Lower lobe of right lung (tissue), 2 donors: ENCODE measurements at regions not wholly inside any gene's neighbourhood (a gene's known extent, or its start where the extent isn't known, plus 50 kb on each side); places are given as distances from the start of the nearest gene placed in this dataset.

Experiments
- ATAC-seq, 2 donors: fragments of 200-7000 bp; cut with Tn5 transposase; one replicate each; pipeline ENCODE4 v1.9.1; 2020 to 2022; ENCODE audit warnings: mild to moderate bottlenecking in 2 of 2, moderate library complexity in 2 of 2
- DNase-seq: peaks from one replicate; pipeline ENCODE4 v3.0.0-alpha.2; 2020
- H3K27ac ChIP-seq: fragments of 200-600 bp; one replicate; pipeline ENCODE4 v1.8.0; 2022
- H3K27me3 ChIP-seq: fragments of 200-600 bp; one replicate; pipeline ENCODE4 v1.8.0; 2022; ENCODE audit warnings: low read depth
- H3K36me3 ChIP-seq: fragments of 200-600 bp; one replicate; pipeline ENCODE4 v1.8.0; 2022; ENCODE audit warnings: mild to moderate bottlenecking
- H3K4me1 ChIP-seq: fragments of 200-600 bp; one replicate; pipeline ENCODE4 v1.8.0; 2022
- H3K4me3 ChIP-seq: fragments of 200-600 bp; one replicate; pipeline ENCODE4 v1.8.0; 2022; ENCODE audit warnings: mild to moderate bottlenecking
- H3K9me3 ChIP-seq: fragments of 200-600 bp; one replicate; pipeline ENCODE4 v1.8.0; 2022
- CTCF ChIP-seq: fragments of 200-600 bp; IDR thresholded peaks from one replicate; pipeline ENCODE4 v1.8.0; 2022; ENCODE audit warnings: antibody characterized with exemption, mild to moderate bottlenecking
- intact Hi-C: fragments of 100-400 bp; cut with DNase I; formaldehyde crosslinking; loops from one replicate; pipeline ENCODE4 v1.11.0; 2022
- donor health status: DM: no; HTN: yes; CAD: no; lungs with severe emphysema.

DNA sequence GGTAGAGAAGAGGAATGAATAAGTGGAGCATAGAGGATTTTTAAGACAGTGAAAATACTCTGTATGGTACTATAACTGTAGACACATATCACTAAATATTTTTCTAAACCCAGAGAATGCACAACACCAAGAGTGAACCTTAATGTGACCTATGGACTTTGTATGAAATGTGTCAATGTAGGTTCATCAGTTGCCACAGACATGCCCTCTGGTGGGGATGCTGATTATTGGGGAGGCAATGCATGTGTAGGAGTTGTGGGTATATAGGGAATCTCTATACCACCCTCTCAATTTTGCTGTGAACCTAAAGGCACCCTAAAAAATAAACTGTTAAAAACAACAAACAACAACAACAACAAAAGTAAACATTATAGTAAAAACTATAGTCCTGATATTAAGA, 293.7 kb downstream of the RNF144B start:
- TF ChIP-seq CTCF: no peak
- H3K9me3 ChIP-seq: no peaks in the 10 kb centered on the region
- no peak overlapping the region for H3K4me3 ChIP-seq
- no peaks in the 10 kb centered on the region for H3K4me1 ChIP-seq
- no peaks in the 10 kb centered on the region for H3K36me3 ChIP-seq
- intact Hi-C loops: no loop called here
- no peaks in the 10 kb centered on the region for H3K27me3 ChIP-seq
- no peak overlapping the region for H3K27ac ChIP-seq
- ATAC-seq: no peak
- no peak for DNase-seq

- DNase-seq: no peak
- intact Hi-C loops: no loop called here
- H3K36me3 ChIP-seq: no peaks in the 10 kb centered on the region
- no peaks in the 10 kb centered on the region for H3K9me3 ChIP-seq
- H3K4me1 ChIP-seq: no peaks in the 10 kb centered on the region
- no peak overlapping the region for H3K4me3 ChIP-seq
- no peaks in the 10 kb centered on the region for H3K27me3 ChIP-seq
- no peak for ATAC-seq
- TF ChIP-seq CTCF: no peak
- no peak overlapping the region for H3K27ac ChIP-seq
Measured at GRCh38 chr6:18681832-18682503, 294.8 kb downstream of the RNF144B start.

DNA sequence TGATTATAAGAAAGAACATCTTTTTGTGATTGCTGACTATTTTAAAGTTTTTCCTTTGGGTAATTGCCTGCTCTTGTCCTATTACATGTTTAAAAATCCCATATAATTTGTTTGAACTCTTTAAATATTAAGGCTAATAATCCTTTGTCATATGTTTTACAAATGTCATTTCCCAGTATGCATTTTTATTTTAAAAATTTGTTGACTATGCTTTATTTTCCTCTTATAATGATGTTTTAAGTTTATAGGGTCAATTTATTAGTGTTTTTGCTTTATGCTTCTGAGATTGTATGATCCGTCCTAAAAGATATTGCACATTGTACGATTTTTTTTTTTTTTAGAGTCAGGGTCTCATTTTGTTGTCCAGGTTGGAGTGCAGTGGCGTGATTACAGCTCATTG, 297.2 kb downstream of the RNF144B start:
- Histone ChIP-seq H3K4me3 (no peak overlapping the region), H3K27me3 (no peaks in the 10 kb centered on the region), H3K27ac (no peak overlapping the region), H3K9me3 (no peaks in the 10 kb centered on the region), H3K36me3 (no peaks in the 10 kb centered on the region), H3K4me1 (no peaks in the 10 kb centered on the region)
- ATAC-seq (no peak), DNase-seq (no peak)
- TF ChIP-seq CTCF: no peak
- intact Hi-C loops: no loop called here

- Histone ChIP-seq H3K4me3 (no peak overlapping the region), H3K27ac (no peak overlapping the region), H3K27me3 (no peaks in the 10 kb centered on the region), H3K9me3 (no peaks in the 10 kb centered on the region), H3K36me3 (no peaks in the 10 kb centered on the region), H3K4me1 (no peaks in the 10 kb centered on the region)
- intact Hi-C loops: no loop called here
- TF ChIP-seq CTCF: no peak
- no peak for DNase-seq
- no peak for ATAC-seq
Measured at GRCh38 chr6:18692929-18693685, 306.0 kb downstream of the RNF144B start.

GRCh38 chr6:18693881-18694280, 306.7 kb downstream of the RNF144B start:
- TF ChIP-seq CTCF: no peak

More at GRCh38 chr6:18693881-18694280, 306.7 kb downstream of the RNF144B start:
- intact Hi-C loops: no loop called here
- Histone ChIP-seq H3K4me3 (no peak overlapping the region), H3K4me1 (no peaks in the 10 kb centered on the region), H3K27ac (no peak overlapping the region), H3K9me3 (no peaks in the 10 kb centered on the region), H3K27me3 (no peaks in the 10 kb centered on the region), H3K36me3 (no peaks in the 10 kb centered on the region)
- DNase-seq: no peak
- ATAC-seq: no peak
